GM18498 (cell line): ENCODE measurements at regions not wholly inside any gene's neighbourhood (a gene's known extent, or its start where the extent isn't known, plus 50 kb on each side); places are given as distances from the start of the nearest gene placed in this dataset.
A peak's percentile ranks its signal among the peaks of the same experiment; 100 is the strongest.

ENCODE experiments used
- ATAC-seq: cut with Tn5 transposase; IDR thresholded peaks from one replicate; pipeline ENCODE4 v1.9.1; 2021; ENCODE audit warnings: mild to moderate bottlenecking, moderate library complexity; ENCODE audit not compliant: unreplicated experiment

DNA sequence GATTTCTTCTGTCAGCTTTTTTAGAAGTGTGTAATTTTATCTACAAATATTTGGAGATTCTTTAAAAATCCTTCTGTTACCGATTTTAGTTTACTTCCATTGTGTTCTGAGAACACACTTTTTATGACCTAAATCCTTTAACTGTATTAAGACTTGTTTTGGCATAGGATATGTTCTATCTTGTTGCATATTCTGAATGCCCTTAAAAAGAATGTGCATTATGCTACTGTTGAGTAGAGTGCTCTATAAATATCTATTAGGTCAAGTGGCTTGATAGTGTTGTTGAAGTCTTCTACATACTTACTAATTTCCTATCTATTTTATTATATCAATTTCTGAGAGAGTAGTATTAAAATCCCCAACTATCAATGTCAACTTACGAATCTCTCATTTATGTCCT lies 502.2 kb downstream of the MAFB start:
- no peak for ATAC-seq

DNA sequence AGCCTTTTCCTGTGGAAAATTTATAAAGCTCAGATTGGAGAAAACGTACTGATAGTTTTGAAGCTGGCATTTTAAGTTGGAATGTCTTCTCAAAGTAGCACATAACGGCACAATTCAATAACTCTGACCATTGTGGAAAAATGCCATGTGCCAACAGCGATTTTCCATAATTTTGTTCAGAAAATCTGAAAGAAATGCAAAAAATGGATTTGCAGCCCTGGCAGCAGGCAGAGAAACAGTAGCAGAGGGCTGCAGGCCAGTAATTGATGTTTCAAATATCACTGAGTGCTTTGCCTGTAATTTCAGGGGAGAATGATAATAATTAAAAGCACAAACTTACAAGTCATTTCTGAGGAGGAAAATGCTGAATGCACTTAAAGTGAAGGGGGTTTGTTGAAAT lies 507.4 kb downstream of the MAFB start:
- ATAC-seq: no peak

DNA sequence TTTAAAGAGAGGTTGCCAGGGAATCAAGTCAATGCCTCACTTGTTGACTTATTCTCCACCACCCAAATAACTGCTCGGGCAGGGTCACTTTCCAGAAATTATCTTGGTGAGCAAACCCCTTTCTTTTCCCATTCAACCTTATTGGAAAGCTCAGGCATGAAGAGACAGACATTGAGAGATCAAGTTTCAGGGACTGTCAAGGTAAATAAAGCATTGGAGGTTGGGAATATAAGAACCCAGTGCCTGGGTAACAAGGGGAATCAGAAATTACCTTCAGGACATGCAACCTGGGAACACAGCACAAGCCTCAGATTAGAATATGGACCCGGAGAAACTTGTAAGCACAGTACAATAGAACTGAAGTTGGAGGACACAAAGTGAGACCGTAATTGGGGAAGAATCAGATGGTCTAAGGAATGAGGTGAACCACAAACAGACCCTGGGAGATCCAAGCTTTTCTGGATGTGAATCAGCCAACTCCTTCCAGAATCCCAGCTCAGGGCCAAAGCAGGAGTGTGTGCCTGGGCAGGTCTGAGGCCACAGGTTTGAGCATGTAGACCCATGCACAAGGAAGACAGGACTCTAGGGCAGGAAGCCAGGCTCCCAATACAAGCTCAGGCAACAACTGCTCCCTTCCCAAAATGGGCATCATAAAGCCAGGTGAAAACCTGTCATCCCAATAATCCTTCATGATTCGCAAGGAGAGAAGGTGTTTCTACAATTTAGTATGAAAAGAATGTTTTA lies 512.8 kb downstream of the MAFB start:
- no peak for ATAC-seq

DNA sequence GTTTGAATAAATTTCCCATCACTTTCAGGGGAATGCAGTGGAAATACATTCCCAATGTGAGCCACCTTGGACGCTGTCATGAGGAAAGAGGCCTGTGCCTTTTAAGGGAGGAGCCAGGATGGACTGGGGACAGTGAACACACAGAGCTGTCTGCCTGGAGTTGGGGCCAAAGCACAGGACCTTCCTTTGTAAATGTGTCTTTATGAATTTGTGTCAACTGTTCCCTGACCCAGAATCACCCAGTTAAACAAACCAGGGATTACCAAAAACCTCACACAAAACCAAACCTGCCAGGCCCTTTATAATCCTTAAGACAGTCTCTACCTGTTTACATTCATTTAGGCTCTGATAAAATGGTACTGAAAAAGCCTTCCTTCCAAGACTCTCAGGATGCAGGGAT lies 513.7 kb downstream of the MAFB start:
- no peak for ATAC-seq

DNA sequence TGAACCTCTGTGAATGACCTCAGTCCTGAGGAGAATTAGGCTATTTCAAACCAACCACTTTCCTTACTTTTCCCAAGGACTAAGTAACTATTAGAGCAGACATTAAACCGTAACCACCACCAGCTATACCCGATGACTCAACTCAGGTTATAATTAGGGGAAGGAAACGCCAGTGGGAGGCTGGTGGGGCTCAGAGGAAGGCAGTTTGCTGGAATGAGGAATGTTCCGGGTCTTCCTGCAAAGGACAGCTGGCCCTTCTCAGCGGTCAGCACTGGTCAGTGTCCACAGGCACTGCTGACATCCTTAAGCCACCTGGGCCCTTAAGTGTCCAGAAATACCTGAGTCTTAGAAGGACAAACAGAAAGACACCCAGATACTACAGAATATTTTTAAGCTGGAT lies 515.2 kb downstream of the MAFB start:
- no peak for ATAC-seq

DNA sequence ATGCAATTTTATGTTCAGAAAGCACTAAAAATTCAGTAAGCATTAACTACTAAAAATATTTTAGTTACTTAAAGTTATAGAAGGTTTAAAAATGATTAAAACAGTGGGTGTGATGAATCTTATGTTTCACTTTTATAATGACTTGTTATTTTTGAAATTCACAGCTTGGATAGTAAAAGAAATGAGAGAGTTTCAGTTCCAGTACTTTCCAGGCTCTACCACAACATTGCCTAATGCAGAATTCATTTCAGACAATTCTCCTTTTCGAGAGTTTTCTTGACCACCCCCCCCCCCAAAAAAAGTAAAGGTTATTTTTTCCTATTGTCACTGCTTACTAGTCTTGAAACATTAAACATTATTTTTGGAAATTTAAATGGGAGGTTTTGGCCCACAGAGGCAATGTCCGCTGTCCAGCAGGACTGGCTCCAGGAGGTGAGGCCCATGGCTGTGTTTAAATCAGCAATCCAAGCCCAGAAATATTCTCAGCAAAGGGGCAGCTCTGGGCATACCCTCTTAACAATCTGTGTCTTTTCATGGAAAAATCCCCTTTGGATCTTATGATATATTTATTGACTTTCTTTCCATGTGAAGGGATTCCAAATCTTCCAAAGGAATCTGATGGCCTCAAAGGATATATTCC lies 519.9 kb downstream of the MAFB start:
- no peak for ATAC-seq

DNA sequence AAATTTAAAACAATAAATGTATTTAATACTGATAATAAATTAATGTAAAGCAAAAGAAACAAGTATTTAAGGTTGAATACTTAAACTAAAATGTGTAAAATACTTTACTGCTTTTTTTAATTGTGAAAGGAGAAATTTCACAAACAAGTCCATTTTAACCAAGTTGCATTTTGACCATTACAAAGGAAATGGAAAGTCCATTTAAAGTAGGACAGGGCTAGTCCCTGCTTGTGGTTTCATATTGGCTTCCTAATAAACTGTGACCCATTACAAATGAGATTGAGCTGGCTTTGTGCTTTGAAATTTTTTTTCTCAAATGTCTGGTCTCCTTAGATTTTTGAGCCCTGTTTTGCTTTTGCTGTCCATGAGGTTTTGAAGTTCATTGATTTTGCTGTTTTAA lies 527.6 kb downstream of the MAFB start:
- ATAC-seq: no peak

DNA sequence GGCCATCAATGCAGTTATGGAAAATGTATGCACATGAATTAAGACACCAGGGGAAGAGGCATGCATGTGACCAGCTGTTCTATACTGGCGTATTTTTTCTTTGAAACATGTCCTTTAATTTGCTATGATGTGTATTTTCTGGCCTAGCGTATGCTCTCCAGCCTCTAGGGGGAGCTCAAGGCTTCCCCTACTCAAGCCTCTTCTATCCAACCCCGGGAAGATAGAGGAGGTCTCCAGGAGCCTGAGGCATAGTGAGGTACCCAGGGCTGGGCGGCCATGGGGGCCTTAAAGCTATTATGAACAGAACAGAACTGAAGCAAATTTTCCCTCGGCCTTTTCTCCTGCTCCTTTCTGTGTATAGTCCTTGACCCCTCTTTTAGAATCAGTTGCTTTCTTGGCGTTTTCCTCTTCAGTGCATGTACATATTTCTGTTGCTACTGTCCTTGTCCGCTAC lies 528.9 kb downstream of the MAFB start:
- no peak for ATAC-seq

DNA sequence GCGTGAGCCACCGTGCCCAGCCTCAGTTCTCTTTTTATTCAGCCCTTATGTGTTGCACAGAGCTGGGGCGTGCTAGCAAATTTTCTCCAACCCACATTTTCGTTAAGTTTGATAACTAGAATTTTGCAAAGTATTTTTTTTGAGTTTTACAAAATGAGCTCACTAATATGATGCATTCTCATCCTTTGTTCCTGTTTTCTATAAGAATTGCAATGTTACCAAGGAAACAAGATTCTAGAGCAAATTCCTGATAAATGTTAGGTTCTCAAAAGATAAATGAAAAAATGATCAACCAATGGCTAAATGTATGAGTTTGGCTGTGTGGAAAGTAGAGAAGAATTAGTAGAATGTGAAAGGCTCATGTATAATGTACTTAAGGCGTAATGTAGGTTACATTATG lies 529.8 kb downstream of the MAFB start:
- ATAC-seq: no peak

DNA sequence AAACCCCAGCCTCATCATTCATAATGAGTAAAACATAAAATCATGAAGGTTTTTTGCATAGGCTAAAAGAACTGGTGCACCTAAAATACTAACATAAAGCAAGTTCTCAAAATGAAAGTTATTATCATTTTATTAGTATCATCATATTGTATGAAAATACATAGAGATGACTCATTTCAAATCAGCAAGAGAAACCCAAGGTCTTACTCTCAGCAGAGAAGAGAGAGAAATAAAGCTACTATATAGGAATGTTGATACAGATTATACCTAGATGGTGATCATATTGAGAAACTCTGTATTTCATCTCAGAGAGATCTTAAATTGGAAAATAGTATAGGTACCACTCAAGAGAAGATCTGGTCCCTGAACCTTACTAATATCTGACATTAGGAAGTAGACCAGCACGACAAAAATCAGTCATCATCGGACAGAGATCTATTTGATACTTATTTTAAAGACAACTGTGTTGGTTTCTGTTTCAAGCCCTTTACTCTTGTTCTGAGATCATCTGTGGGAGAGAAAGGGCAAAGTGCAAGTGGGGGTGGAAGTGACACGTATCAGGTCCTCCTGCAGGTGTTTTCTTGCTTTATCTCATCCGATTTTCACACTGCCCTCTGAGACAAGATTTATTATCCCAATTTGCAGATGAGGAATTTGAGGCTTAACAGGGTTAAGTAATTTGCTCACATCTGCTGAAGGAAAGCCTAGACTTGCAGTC lies 532.3 kb downstream of the MAFB start:
- peak; percentile 95 for ATAC-seq

DNA sequence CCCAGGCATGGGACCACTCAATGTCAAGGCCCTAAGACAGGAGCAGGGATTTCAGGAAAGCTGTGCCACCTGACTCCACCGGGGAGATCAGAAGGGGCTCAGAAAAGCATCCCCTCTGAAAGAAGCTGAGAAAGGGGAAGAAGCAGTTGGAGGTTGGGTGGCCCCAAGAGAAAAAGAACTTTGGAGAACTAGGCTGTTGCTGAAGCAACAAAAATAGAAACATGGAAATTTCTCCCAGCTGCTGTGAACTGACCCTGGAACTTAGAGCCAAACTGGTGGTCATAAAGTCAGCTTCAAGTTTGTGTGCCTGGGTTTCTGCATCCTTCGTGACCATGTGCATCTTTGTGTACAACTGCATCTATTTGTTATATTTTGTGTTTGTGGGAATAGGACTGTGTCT lies 534.5 kb downstream of the MAFB start:
- no peak for ATAC-seq

DNA sequence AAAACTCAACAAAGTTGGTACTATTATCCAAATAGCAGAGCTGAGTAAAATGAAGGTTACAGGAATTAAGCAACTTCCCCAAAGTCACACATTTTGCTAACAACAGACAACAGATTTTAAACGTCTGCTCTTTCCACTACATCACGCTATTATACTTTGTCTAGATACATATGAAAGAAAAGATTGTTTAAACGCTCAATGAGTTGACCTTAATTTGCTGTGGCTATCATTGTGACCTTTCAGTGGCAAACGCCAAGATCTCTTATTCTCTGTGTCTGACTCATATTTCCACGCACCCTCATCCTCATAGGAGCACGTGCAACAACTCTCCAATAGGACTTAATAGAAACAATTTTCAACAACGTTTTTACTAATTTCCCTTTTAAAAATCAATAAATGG lies 540.1 kb downstream of the MAFB start:
- ATAC-seq: no peak

DNA sequence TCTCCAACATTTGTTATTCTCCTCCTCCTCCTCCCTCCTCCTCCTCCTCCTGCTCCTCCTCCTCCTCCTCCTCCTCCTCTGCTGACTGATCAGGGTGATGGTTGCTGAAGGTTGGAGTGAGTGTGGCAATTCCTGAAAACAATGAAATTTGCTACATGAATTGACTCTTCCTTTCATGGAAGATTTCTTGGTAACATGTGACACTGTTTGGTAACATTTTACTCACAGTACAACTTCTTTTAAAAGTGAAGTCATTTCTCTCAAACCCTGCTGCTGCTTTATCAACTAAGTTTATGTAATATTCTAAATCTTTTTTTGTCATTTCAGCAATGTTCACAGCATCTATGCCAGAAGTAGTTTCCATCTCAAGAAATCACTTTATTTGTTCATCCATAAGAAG lies 543.0 kb downstream of the MAFB start:
- no peak for ATAC-seq

DNA sequence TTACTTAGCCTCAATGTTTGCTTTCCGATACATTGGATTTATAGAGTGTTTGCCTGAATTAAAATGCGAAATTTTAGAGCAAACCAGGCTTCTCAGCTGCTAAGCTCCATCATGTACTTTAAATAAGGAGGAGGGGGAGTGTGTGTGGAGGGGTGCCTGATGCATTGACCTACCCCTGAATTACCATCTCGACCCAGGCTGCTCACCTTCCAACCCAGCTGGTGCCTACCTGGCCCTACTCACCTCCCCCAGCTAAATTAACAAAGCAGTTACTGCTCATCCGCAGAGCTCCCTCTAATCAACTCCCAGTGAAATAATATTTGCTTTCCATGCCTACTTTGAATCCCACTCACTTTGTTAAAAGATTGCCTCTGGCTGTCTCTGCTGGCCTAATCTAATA lies 544.5 kb downstream of the MAFB start:
- ATAC-seq: no peak

DNA sequence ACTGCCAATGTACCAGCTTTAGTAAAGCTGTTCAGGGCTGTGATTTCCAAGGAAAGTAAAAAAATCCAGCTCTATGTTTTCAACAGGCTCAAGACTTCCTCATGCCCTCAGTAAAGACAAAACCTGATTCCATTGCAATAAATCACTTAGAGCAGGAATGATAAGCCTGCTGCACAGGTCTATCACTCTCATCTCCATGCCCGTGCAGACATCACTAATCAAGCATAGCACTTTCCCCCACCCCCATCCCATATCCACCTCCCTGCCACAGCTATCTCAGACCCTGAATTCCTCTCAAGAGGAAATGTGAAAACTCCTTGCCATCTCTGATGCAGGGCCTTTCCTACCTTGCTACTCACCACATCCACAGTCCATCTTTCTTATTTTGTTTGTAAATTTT lies 554.9 kb downstream of the MAFB start:
- no peak for ATAC-seq

DNA sequence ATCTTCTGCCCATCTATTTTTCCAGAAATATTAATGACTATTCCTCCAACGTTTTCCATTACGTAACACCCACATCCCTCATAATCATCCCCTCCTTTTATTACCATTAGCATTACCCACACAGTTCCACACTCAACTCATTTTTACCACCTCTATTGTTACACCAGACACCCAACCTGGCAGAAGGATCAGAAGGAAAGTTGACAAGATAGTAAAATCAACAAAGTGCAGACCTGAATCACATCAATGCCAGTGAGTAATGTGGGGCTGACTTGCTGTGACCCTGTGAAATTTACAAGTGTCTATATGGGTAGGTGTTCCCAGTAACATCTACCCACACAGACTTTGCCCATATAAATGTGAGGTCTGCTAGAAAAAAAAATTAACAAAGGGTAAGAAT lies 568.2 kb downstream of the MAFB start:
- ATAC-seq: no peak

DNA sequence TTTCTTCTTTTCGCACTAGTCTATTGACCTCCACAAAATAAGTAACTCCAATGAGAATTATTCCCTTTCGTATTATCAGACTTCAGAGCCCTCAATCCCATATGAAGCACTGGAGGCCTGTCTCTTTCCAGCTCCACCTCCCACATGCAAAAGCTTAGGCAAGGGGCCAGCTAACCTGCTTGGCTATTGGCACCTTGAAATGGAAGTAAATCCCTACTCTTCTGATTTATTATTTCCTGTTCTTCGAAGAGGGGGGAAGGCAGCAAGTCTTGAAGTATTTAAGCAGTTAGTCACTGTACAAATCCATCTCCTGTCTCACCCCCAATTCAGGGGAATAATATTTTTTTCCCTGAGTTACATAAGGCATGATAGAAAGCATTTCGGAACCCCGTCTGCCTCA lies 577.8 kb downstream of the MAFB start:
- ATAC-seq: no peak

DNA sequence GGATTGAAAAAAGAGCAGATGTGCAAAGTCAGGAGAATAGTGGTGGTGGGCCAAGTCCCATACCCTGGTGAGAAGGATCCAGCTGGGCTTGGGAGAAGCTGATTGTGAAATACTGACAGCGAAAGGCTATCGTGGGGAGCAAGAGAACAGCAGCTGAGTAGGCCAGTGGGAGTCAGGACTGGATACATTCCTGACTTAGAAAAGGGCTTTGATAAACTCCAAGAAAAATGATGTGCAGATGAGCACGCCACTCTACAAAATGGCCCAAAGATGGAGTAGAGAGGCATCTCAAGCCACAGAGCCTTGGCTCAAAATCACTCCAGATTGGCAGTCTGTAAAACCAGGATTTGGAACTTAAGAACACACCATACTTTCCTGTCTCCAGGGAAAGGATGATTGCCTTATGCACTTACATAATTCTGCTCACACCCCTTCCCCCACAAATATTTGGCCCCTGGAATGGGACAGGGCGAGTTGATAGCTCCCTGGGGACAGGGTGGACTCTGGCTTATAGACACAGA lies 578.7 kb downstream of the MAFB start:
- no peak for ATAC-seq

DNA sequence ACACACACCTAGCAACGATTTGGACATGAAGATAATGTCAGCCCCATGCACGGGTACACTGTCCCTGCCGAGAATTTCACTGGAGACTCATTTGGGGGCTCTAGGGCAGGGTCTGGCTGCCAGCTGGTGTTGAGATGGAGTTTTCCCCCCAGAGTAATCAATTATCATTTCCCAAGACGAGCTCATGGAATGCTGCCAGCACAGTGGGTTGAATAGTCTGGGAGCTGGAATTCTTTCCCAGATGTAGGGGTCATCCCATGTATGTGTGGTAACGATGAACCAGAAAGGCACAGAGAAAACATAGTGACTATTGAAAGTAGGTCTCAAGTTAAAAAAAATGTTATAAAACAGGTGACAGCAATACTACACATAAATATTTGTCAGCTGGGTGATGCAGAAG lies 579.9 kb downstream of the MAFB start:
- no peak for ATAC-seq

DNA sequence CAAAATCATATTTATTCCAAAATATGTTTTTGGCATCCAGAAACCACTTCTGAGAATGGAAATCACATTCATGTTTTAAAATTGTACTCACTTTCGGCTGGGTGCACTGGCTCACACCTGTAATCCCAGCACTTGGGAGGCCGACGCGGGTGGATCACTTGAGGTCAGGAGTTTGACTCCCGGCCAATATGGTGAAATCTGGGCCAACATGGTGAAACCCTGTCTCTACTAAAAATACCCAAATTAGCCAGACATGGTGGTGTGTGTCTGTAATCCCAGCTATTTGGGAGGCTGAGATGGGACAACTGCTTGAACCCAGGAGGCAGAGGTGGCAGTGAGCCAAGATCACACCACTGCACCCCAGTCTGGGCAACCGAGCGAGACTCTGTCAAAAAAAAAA lies 580.7 kb downstream of the MAFB start:
- no peak for ATAC-seq

DNA sequence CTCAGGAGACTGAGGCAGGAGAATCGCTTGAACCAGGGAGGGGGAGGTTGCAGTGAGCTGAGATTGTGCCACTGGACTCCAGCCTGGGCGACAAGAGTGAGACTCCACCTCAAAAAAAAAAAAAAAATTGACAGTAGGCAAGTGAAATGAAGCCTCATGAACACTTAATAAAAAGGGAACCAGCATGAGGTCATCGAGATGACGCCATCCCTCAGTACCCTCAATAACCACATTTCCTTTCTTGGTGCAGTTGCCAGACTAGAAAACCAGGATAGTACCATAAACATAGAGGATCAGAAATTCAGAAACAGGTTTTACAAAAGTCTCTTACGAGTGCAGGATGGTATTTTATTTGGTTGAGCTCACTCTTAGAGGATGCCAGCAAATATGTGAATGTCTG lies 584.1 kb downstream of the MAFB start:
- ATAC-seq: no peak

DNA sequence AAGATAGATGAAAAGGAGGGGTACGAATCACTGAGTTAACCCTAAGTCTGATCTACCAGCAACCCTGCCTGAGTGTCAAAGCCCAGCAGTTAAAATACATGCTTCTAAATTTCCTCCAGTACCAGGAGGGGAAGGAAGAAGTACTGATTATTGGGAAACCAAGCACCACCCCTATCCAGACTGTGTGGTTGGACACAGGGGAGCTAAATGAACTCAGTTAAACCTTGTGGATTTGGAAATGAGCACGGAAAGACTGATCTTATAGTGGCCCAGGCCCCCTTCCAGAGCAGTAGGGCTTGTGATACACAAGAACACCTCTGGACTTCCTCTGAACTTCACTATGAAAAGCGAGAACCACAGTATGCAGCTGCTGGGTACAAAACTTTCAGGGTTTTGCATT lies 585.6 kb downstream of the MAFB start:
- no peak for ATAC-seq
